ENCODE measurements at regions not wholly inside any gene's neighbourhood (a gene's known extent, or its start where the extent isn't known, plus 50 kb on each side); places are given as distances from the start of the nearest gene placed in this dataset.

- Histone ChIP-seq H3K27me3 (no peaks in the 10 kb centered on the region), H3K36me3 (no peaks in the 10 kb centered on the region), H3K4me1 (peaks cover 0 to 16% (median 2%) of the 10 kb centered on the region in 4 donors), H3K27ac (no peak overlapping the region), H3K9me3 (no peaks in the 10 kb centered on the region), H3K4me3 (no peak overlapping the region)
- ATAC-seq (no peak), DNase-seq (no peak)
- TF ChIP-seq CTCF (IDR thresholded peaks at IDR 0.05) (no peak), POLR2A (IDR thresholded peaks at IDR 0.05) (no peak)
- 85% methylated on average over 1 of the region's 1 CpG for WGBS (ENCODE audit: insufficient coverage, low coverage, low lambda C conversion rate, missing lambda C conversion rate)
- intact Hi-C loops (cut with DNase I): no loop called here
Observed at GRCh38 chr1:200311256-200311655, 98.6 kb downstream of the ZNF281 start.

- no peak overlapping the region for H3K4me3 ChIP-seq
- ATAC-seq (no peak), DNase-seq (no peak)
- WGBS (ENCODE audit: insufficient coverage, low coverage, low lambda C conversion rate, missing lambda C conversion rate): 89% methylated on average over 2 of the region's 2 CpGs
- H3K9me3 ChIP-seq: no peaks in the 10 kb centered on the region
- intact Hi-C loops (cut with DNase I): no loop called here
- TF ChIP-seq POLR2A (IDR thresholded peaks at IDR 0.05) (no peak), CTCF (IDR thresholded peaks at IDR 0.05) (no peak)
- no peak overlapping the region for H3K27ac ChIP-seq
- no peaks in the 10 kb centered on the region for H3K27me3 ChIP-seq
- no peaks in the 10 kb centered on the region for H3K36me3 ChIP-seq
- peaks cover 0 to 12% (median 2%) of the 10 kb centered on the region in 4 donors for H3K4me1 ChIP-seq
Observed at GRCh38 chr1:200310824-200311223, 99.0 kb downstream of the ZNF281 start.

GRCh38 chr1:200307755-200308066 is 102.1 kb downstream of the ZNF281 start:
- no peaks in the 10 kb centered on the region for H3K27me3 ChIP-seq
- no peak for TF ChIP-seq POLR2A (IDR thresholded peaks at IDR 0.05)
- TF ChIP-seq CTCF (IDR thresholded peaks at IDR 0.05): no peak
- no peaks in the 10 kb centered on the region for H3K36me3 ChIP-seq
- WGBS (ENCODE audit: insufficient coverage, low coverage, low lambda C conversion rate, missing lambda C conversion rate): 45% methylated on average over 2 of the region's 2 CpGs
- H3K9me3 ChIP-seq: no peaks in the 10 kb centered on the region
- no peak overlapping the region for H3K4me3 ChIP-seq
- H3K27ac ChIP-seq: no peak overlapping the region
- intact Hi-C loops (cut with DNase I): no loop called here
- ATAC-seq: no peak
- no peaks in the 10 kb centered on the region for H3K4me1 ChIP-seq
- no peak for DNase-seq

- no peaks in the 10 kb centered on the region for H3K9me3 ChIP-seq
- intact Hi-C loops (cut with DNase I): no loop called here
- ATAC-seq (peak; percentile 66 to 79 (median 72)), DNase-seq (no peak)
- H3K4me1 ChIP-seq: no peaks in the 10 kb centered on the region
- H3K36me3 ChIP-seq: no peaks in the 10 kb centered on the region
- WGBS (ENCODE audit: insufficient coverage, low coverage, low lambda C conversion rate, missing lambda C conversion rate): 18% methylated on average over 8 of the region's 8 CpGs
- H3K27me3 ChIP-seq: no peaks in the 10 kb centered on the region
- TF ChIP-seq POLR2A (IDR thresholded peaks at IDR 0.05) (no peak), CTCF (IDR thresholded peaks at IDR 0.05) (peak; percentile 86 to 90 (median 88))
- peak overlapping the region in 1 of 3 donors; percentile 39 for H3K4me3 ChIP-seq
- H3K27ac ChIP-seq: peak overlapping the region in 1 of 3 donors; percentile 40
Observed at GRCh38 chr1:200306944-200307754, 102.7 kb downstream of the ZNF281 start.

All from right lobe of liver (tissue), 6 donors.